PC-3 (cell line): ENCODE measurements at regions not wholly inside any gene's neighbourhood (a gene's known extent, or its start where the extent isn't known, plus 50 kb on each side); places are given as distances from the start of the nearest gene placed in this dataset.

Experiments used
- ATAC-seq: fragments of 200-7000 bp; cut with Tn5 transposase; 2 replicates; pipeline ENCODE4 v1.9.1; 2020; ENCODE audit warnings: mild to moderate bottlenecking, moderate library complexity
- BruUV-seq: library from RNA; stranded (reverse); fragments of 400-500 nt; replicated peaks from 2 replicates; lab custom pipeline; 2021; lab: Mats Ljungman, UMichigan
- CTCF ChIA-PET: fragments of 300-600 bp; sonication (Branson Sonifier 250); formaldehyde crosslinking; loops from one replicate; lab custom pipeline; 2022; ENCODE audit warnings: antibody characterized with exemption; lab: Charles Lee
- POLR2A ChIA-PET: fragments of 300-600 bp; sonication (Branson Sonifier 250); formaldehyde crosslinking; loops from one replicate; lab custom pipeline; 2022; ENCODE audit warnings: antibody characterized with exemption; ENCODE audit not compliant: unreplicated experiment; lab: Charles Lee
- DNase-seq: peaks from one replicate; pipeline ENCODE4 v3.0.0-alpha.2; 2015
- H2AFZ ChIP-seq: fragments of 300-600 bp; sonication (generic); 2 replicates; pipeline ENCODE4 v1.6.0; 2016; ENCODE audit warnings: antibody characterized with exemption, low read length
- H3F3A ChIP-seq: fragments of 300-600 bp; sonication (generic); one replicate; pipeline ENCODE4 v1.6.0; 2017; ENCODE audit warnings: antibody characterized with exemption, low read length, control low read depth, mild to moderate bottlenecking; ENCODE audit not compliant: unreplicated experiment
- H3K27ac ChIP-seq: fragments of 300-600 bp; sonication (generic); 2 replicates; pipeline ENCODE4 v1.5.1; 2016; ENCODE audit warnings: mild to moderate bottlenecking, low read length
- H3K27me3 ChIP-seq: fragments of 300-600 bp; sonication (generic); 2 replicates; pipeline ENCODE4 v1.6.1; 2016; ENCODE audit warnings: low read length, mixed read lengths
- H3K36me3 ChIP-seq: fragments of 300-600 bp; sonication (generic); 2 replicates; pipeline ENCODE4 v1.6.1; 2016; ENCODE audit warnings: low read depth, mixed run types, low read length, mixed read lengths
- H3K4me1 ChIP-seq: fragments of 300-600 bp; sonication (generic); 2 replicates; pipeline ENCODE4 v1.5.1; 2016; ENCODE audit warnings: low read length; ENCODE audit not compliant: insufficient read depth
- H3K4me2 ChIP-seq: fragments of 300-600 bp; sonication (generic); 2 replicates; pipeline ENCODE4 v1.6.0; 2016; ENCODE audit warnings: low read length
- H3K4me3 ChIP-seq: fragments of 300-600 bp; sonication (generic); 2 replicates; pipeline ENCODE4 v1.5.1; 2016; ENCODE audit warnings: mild to moderate bottlenecking, low read length, mixed read lengths
- H3K79me2 ChIP-seq: fragments of 300-600 bp; sonication (generic); 2 replicates; pipeline ENCODE4 v1.6.1; 2017; ENCODE audit warnings: low read length, mixed read lengths
- H3K9ac ChIP-seq: fragments of 300-600 bp; sonication (generic); 2 replicates; pipeline ENCODE4 v1.6.0; 2016; ENCODE audit warnings: mild to moderate bottlenecking, low read length
- H3K9me2 ChIP-seq: fragments of 300-600 bp; sonication (generic); replicated peaks from 2 replicates; pipeline ENCODE4 v1.6.1; 2016; ENCODE audit warnings: mixed run types, low read length, mixed read lengths
- H3K9me3 ChIP-seq: fragments of 300-600 bp; sonication (generic); 2 replicates; pipeline ENCODE4 v1.6.1; 2016; ENCODE audit warnings: low read length, mixed read lengths
- H4K20me1 ChIP-seq: fragments of 300-600 bp; sonication (generic); 2 replicates; pipeline ENCODE4 v1.6.1; 2016; ENCODE audit warnings: low read length, mixed read lengths
- EZH2 ChIP-seq: fragments of 300-600 bp; sonication (generic); IDR thresholded peaks from one replicate; pipeline ENCODE4 v1.6.1; 2017; ENCODE audit warnings: antibody characterized with exemption, mild to moderate bottlenecking, low read length; ENCODE audit not compliant: unreplicated experiment
- EZH2phosphoT487 ChIP-seq: fragments of 300-600 bp; sonication (generic); IDR thresholded peaks from 2 replicates; pipeline ENCODE4 v1.6.1; 2018; ENCODE audit warnings: mild to moderate bottlenecking, antibody characterized with exemption, low read length, borderline replicate concordance
- intact Hi-C: fragments of 100-400 bp; cut with micrococcal nuclease; formaldehyde crosslinking; loops from 2 replicates; pipeline ENCODE4 v1.9.0; 2023
- TF ChIP-seq, protein P1 (sequence below): fragments of 300-600 bp; sonication (generic); conservative IDR thresholded peaks from 2 replicates; pipeline ENCODE4 v1.5.1; 2017; ENCODE audit warnings: antibody characterized with exemption, low read depth, mild to moderate bottlenecking, low read length

DNA sequence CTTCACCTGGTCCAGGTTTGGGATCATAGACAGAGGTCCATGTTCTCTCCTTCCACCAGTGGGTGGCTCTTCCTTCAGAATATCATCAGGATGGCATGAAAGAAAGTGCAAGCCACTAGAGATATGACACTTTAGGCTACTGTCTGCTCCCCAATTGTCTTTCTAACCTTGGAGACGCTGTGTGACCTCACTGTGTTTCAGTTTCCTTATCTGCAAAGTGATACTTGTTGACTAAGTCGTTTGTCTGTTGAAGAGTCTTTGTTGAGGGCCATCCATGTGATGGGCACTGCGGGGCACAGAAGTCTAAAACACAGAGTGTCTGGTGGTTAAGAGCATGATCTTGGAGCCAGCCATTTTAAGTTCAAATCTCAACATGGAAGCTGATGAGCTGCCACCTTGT, 259.9 kb upstream of the THSD7B start:
- no TSS peak for BruUV-seq
- H3K27ac ChIP-seq = no peak overlapping the region
- CTCF ChIA-PET = no interaction called here

DNA sequence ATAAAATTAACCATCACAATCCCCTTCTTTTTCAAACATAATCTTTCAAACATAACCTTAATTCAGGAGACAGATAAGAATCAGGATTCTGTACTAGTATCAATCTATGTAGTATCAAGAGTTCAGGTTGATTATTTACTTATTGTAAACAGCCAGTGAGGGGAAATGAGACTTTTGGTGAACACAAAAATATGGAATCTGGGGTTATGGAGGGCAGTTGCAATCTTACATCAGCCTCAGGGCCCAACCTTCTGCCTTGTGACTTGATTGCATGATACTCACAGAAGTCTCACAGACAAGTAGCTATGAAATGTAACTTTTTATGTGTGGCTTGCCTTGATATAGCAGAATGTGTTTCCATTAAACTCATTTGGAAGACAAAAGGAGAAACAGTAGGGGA, 262.7 kb upstream of the THSD7B start:
- CTCF ChIA-PET = no interaction called here
- no peaks in the 10 kb centered on the region for H3F3A ChIP-seq
- intact Hi-C loops = no loop called here
- H3K4me2 ChIP-seq = no peak overlapping the region
- no peak overlapping the region for H3K9ac ChIP-seq
- TF ChIP-seq EZH2phosphoT487 (no peak), EZH2 (no peak)
- TF ChIP-seq, protein P1, sequence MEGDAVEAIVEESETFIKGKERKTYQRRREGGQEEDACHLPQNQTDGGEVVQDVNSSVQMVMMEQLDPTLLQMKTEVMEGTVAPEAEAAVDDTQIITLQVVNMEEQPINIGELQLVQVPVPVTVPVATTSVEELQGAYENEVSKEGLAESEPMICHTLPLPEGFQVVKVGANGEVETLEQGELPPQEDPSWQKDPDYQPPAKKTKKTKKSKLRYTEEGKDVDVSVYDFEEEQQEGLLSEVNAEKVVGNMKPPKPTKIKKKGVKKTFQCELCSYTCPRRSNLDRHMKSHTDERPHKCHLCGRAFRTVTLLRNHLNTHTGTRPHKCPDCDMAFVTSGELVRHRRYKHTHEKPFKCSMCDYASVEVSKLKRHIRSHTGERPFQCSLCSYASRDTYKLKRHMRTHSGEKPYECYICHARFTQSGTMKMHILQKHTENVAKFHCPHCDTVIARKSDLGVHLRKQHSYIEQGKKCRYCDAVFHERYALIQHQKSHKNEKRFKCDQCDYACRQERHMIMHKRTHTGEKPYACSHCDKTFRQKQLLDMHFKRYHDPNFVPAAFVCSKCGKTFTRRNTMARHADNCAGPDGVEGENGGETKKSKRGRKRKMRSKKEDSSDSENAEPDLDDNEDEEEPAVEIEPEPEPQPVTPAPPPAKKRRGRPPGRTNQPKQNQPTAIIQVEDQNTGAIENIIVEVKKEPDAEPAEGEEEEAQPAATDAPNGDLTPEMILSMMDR = no peak
- DNase-seq (no peak), ATAC-seq (no peak)
- no peaks in the 10 kb centered on the region for H3K9me3 ChIP-seq
- H3K27ac ChIP-seq = no peak overlapping the region
- no peaks in the 10 kb centered on the region for H3K79me2 ChIP-seq
- no peaks in the 10 kb centered on the region for H3K4me1 ChIP-seq
- no peaks in the 10 kb centered on the region for H3K36me3 ChIP-seq
- BruUV-seq = no TSS peak
- POLR2A ChIA-PET = no interaction called here
- no peak overlapping the region for H2AFZ ChIP-seq
- H3K27me3 ChIP-seq = peaks cover 3% of the 10 kb centered on the region; the same call in 1 of the 2 replicates
- no peaks in the 10 kb centered on the region for H3K9me2 ChIP-seq
- H4K20me1 ChIP-seq = no peaks in the 10 kb centered on the region
- H3K4me3 ChIP-seq = no peak overlapping the region

More for the DNA sequence above, 259.9 kb upstream of the THSD7B start:
- no peaks in the 10 kb centered on the region for H3F3A ChIP-seq
- DNase-seq (no peak), ATAC-seq (no peak)
- H3K36me3 ChIP-seq = no peaks in the 10 kb centered on the region
- no peak overlapping the region for H2AFZ ChIP-seq
- no peak overlapping the region for H3K4me3 ChIP-seq
- H3K4me2 ChIP-seq = no peak overlapping the region
- no peaks in the 10 kb centered on the region for H3K9me3 ChIP-seq
- no peaks in the 10 kb centered on the region for H4K20me1 ChIP-seq
- POLR2A ChIA-PET = no interaction called here
- no peaks in the 10 kb centered on the region for H3K9me2 ChIP-seq
- no peak overlapping the region for H3K9ac ChIP-seq
- H3K79me2 ChIP-seq = no peaks in the 10 kb centered on the region
- intact Hi-C loops = no loop called here
- no peaks in the 10 kb centered on the region for H3K4me1 ChIP-seq
- TF ChIP-seq EZH2phosphoT487 = no peak
- TF ChIP-seq EZH2 = no peak
- TF ChIP-seq, protein P1 = no peak
- peaks cover 8% of the 10 kb centered on the region; the same call in 1 of the 2 replicates for H3K27me3 ChIP-seq

DNA sequence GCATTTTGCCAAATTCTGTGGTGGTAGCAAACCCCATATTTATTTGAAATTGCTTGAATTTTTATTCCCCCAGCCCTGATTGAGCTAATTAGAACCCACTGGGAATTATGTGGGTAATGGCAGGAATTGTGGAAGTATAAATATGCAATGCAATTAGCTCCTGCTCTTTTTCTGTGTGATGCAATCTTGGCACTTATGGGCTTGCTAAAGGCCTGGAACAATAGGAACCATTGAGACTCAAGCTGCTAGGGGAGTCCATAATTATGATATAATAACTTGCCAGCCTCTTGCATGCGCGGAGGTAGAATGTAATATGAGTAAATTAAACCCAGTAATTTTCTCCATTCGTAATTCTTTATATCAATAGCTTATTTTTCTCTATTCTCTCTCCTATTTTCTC, 267.6 kb upstream of the THSD7B start:
- H3K9me3 ChIP-seq = no peaks in the 10 kb centered on the region
- no peaks in the 10 kb centered on the region for H3K79me2 ChIP-seq
- H3K27ac ChIP-seq = no peak overlapping the region
- ChIA-PET POLR2A (no interaction called here), CTCF (no interaction called here)
- no TSS peak for BruUV-seq
- DNase-seq (no peak), ATAC-seq (no peak)
- intact Hi-C loops = no loop called here
- H3K4me1 ChIP-seq = no peaks in the 10 kb centered on the region
- no peaks in the 10 kb centered on the region for H3F3A ChIP-seq
- no peaks in the 10 kb centered on the region for H4K20me1 ChIP-seq
- no peaks in the 10 kb centered on the region for H3K9me2 ChIP-seq
- peaks cover 6% of the 10 kb centered on the region; the same call in 1 of the 2 replicates for H3K27me3 ChIP-seq
- H2AFZ ChIP-seq = no peak overlapping the region
- no peaks in the 10 kb centered on the region for H3K36me3 ChIP-seq
- no peak overlapping the region for H3K4me2 ChIP-seq
- H3K9ac ChIP-seq = no peak overlapping the region
- no peak for TF ChIP-seq EZH2
- TF ChIP-seq, protein P1 = no peak
- no peak for TF ChIP-seq EZH2phosphoT487
- no peak overlapping the region for H3K4me3 ChIP-seq
